ENCODE measurements at regions not wholly inside any gene's neighbourhood (a gene's known extent, or its start where the extent isn't known, plus 50 kb on each side); places are given as distances from the start of the nearest gene placed in this dataset.

GRCh38 chr5:98464737-98465330 is 308.6 kb upstream of the RGMB start (continued):
- no peak for TF ChIP-seq E2F1 (CRISPR knock-in tag; IDR thresholded peaks at IDR 0.05)

- TF ChIP-seq ZNF512 (CRISPR knock-in tag; IDR thresholded peaks at IDR 0.05; ENCODE audit: borderline replicate concordance), result no peak
- TF ChIP-seq ZNF396 (CRISPR knock-in tag; IDR thresholded peaks at IDR 0.05; ENCODE audit: borderline replicate concordance), result no peak
- ChIA-PET POLR2A (no interaction called here), CTCF (no interaction called here)
- H3K4me3 Mint-ChIP-seq, result no peak overlapping the region
- no peaks in the 10 kb centered on the region for H3K4me1 Mint-ChIP-seq
- peaks cover 8% of the 10 kb centered on the region; the same call in 1 of the 2 replicates for H3K36me3 Mint-ChIP-seq
- no peak overlapping the region for H3K27ac Mint-ChIP-seq
- ATAC-seq, result no peak
- H3K9me3 Mint-ChIP-seq, result peaks cover 39% of the 10 kb centered on the region
- H3K27me3 Mint-ChIP-seq (ENCODE audit: low read depth), result no peaks in the 10 kb centered on the region
- DNase-seq (ENCODE audit: low spot score), result no peak
Observed at GRCh38 chr5:98468188-98468869, 305.1 kb upstream of the RGMB start.

- ATAC-seq (no peak), DNase-seq (ENCODE audit: low spot score) (no peak)
- no peak overlapping the region for H3K27ac Mint-ChIP-seq
- peaks cover 8% of the 10 kb centered on the region; the same call in 1 of the 2 replicates for H3K36me3 Mint-ChIP-seq
- H3K4me1 Mint-ChIP-seq, result no peaks in the 10 kb centered on the region
- CTCF ChIA-PET, result no interaction called here
- POLR2A ChIA-PET, result no interaction called here
- peaks cover 28% of the 10 kb centered on the region for H3K9me3 Mint-ChIP-seq
- TF ChIP-seq ARID4B (CRISPR knock-in tag; IDR thresholded peaks at IDR 0.05; ENCODE audit: borderline replicate concordance) (no peak), CTCF (IDR thresholded peaks at IDR 0.05) (no peak), JUN (CRISPR knock-in tag; IDR thresholded peaks at IDR 0.05) (no peak), NFE2L1 (CRISPR knock-in tag; IDR thresholded peaks at IDR 0.05) (no peak), ZNF416 (CRISPR knock-in tag; IDR thresholded peaks at IDR 0.05) (no peak), ETV6 (CRISPR knock-in tag; IDR thresholded peaks at IDR 0.05) (no peak), USF2 (CRISPR knock-in tag; IDR thresholded peaks at IDR 0.05) (no peak), NFATC4 (CRISPR knock-in tag; IDR thresholded peaks at IDR 0.05) (no peak), ZNF281 (CRISPR knock-in tag; IDR thresholded peaks at IDR 0.05) (no peak), FOXP1 (CRISPR knock-in tag; IDR thresholded peaks at IDR 0.05; ENCODE audit: borderline replicate concordance) (no peak), CBFB (CRISPR knock-in tag; IDR thresholded peaks at IDR 0.05; ENCODE audit: low read depth) (no peak)
- no peak overlapping the region for H3K4me3 Mint-ChIP-seq
- H3K27me3 Mint-ChIP-seq (ENCODE audit: low read depth), result no peaks in the 10 kb centered on the region
Observed at GRCh38 chr5:98470747-98471146, 302.7 kb upstream of the RGMB start.

Data from WTC11 (cell line).